ENCODE measurements at regions not wholly inside any gene's neighbourhood (a gene's known extent, or its start where the extent isn't known, plus 50 kb on each side); places are given as distances from the start of the nearest gene placed in this dataset.
"Not testable (repeated sequence)": the region's sequence is repeated elsewhere in the genome, so short reads cannot be mapped to it uniquely, and the experiment has no call there.

DNA sequence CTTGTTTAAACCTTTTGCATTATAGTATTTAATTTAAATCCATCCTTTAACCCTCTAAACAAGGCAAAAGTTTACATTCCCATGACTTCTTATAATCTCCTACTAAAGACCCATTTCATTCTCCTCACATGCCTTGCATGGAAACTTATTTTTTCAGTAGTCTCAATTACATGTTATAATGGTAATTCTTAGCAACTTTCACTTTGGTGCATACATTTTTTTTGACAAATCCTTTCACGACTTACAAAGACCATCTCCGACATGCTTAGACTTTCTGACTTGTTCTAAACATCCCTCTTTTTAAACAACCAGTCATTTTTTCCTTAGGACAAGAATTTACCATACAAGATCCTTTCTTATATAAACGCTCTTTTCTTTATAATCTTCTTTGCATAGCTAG is 615.4 kb upstream of the GBE1 start:
- H3K27ac Mint-ChIP-seq, result no peak overlapping the region
- no peak for DNase-seq
- CTCF ChIA-PET, result interaction anchor here (0.7 kb wide), 1 partner anchor 274 kb away, joined by 4 read pairs; no protein-coding TSS in a partner anchor
- no peak overlapping the region for H3K4me3 Mint-ChIP-seq
- H3K27me3 Mint-ChIP-seq (ENCODE audit: low read depth), result no peaks in the 10 kb centered on the region
- intact Hi-C loops (cut with micrococcal nuclease), result no loop called here
- H3K9me3 Mint-ChIP-seq, result peaks cover 25% of the 10 kb centered on the region
- H3K36me3 Mint-ChIP-seq (ENCODE audit: low read depth), result no peaks in the 10 kb centered on the region
- H3K4me1 Mint-ChIP-seq (ENCODE audit: low read depth), result no peaks in the 10 kb centered on the region

DNA sequence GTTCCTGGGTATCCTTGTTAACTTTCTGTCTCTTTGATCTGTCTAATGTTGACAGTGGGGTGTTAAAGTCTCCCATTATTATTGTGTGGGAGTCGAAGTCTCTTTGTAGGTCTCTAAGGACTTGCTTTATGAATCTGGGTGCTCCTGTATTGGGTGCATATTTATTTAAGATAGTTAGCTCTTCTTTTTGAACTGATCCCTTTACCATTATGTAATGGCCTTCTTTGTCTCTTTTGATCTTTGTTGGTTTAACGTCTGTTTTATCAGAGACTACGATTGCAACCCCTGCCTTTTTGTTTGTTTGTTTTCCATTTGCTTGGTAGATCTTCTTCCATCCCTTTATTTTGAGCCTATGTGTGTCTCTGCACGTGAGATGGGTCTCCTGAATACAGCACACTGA is 612.4 kb upstream of the GBE1 start:
- CTCF ChIA-PET; H3K36me3 Mint-ChIP-seq (ENCODE audit: low read depth); H3K27ac Mint-ChIP-seq; H3K4me3 Mint-ChIP-seq; DNase-seq; H3K4me1 Mint-ChIP-seq (ENCODE audit: low read depth); H3K27me3 Mint-ChIP-seq (ENCODE audit: low read depth); intact Hi-C loops (cut with micrococcal nuclease): not testable (repeated sequence)
- peaks cover 25% of the 10 kb centered on the region for H3K9me3 Mint-ChIP-seq

GRCh38 chr3:82364827-82365226 is 603.4 kb upstream of the GBE1 start:
- H3K36me3 Mint-ChIP-seq (ENCODE audit: low read depth), result no peaks in the 10 kb centered on the region
- no peak overlapping the region for H3K4me3 Mint-ChIP-seq
- no peak for DNase-seq
- H3K27ac Mint-ChIP-seq, result no peak overlapping the region
- CTCF ChIA-PET, result no interaction called here
- no peaks in the 10 kb centered on the region for H3K27me3 Mint-ChIP-seq (ENCODE audit: low read depth)
- intact Hi-C loops (cut with micrococcal nuclease), result no loop called here
- H3K4me1 Mint-ChIP-seq (ENCODE audit: low read depth), result no peaks in the 10 kb centered on the region
- H3K9me3 Mint-ChIP-seq, result no peaks in the 10 kb centered on the region

DNA sequence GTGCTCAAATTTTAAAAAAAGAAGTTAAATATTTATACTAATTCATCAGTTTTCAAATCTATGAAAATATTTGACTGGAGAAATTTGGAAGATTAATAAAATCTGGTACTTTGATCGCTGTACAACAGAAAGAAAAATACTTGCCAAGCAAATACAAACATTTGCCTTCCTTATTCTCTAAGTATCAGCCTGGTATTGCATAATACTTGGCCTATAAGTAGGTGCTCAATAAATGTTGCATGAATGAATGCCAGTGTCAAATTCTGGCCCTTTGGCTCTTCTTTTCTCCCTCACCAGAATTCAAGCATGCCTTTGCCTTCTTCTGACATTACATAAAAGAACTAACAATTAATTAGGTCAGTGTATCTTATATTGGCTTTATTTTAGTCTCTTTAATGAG is 601.7 kb upstream of the GBE1 start:
- Mint-ChIP-seq H3K4me1 (ENCODE audit: low read depth) (no peaks in the 10 kb centered on the region), H3K27me3 (ENCODE audit: low read depth) (no peaks in the 10 kb centered on the region), H3K9me3 (no peaks in the 10 kb centered on the region), H3K4me3 (no peak overlapping the region), H3K27ac (no peak overlapping the region), H3K36me3 (ENCODE audit: low read depth) (no peaks in the 10 kb centered on the region)
- no peak for DNase-seq
- intact Hi-C loops (cut with micrococcal nuclease), result no loop called here
- CTCF ChIA-PET, result no interaction called here

DNA sequence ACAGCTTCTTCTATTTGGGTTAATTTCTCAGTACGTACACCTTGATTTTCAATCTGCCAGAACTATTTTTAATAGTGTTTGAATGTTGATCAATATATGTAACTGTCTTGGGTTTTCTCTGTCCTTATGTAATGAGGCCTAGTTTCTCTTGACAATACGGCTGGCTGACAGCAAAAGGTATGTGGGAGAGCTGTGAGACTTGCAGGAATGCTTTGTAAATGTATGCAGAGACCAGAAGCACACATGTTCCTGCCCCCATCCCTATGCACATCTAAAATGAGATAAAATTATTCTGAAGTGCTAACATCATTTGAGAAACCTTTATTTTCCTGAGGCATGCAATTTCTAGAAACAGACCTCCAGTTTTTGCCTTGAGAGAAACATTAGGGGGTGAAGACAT is 593.8 kb upstream of the GBE1 start:
- H3K4me3 Mint-ChIP-seq, result no peak overlapping the region
- H3K27me3 Mint-ChIP-seq (ENCODE audit: low read depth), result no peaks in the 10 kb centered on the region
- H3K9me3 Mint-ChIP-seq, result peaks cover 8% of the 10 kb centered on the region
- intact Hi-C loops (cut with micrococcal nuclease), result no loop called here
- no peaks in the 10 kb centered on the region for H3K4me1 Mint-ChIP-seq (ENCODE audit: low read depth)
- H3K36me3 Mint-ChIP-seq (ENCODE audit: low read depth), result no peaks in the 10 kb centered on the region
- no peak overlapping the region for H3K27ac Mint-ChIP-seq
- no peak for DNase-seq
- CTCF ChIA-PET, result no interaction called here

- H3K27ac Mint-ChIP-seq, result no peak overlapping the region
- H3K36me3 Mint-ChIP-seq (ENCODE audit: low read depth), result no peaks in the 10 kb centered on the region
- H3K4me3 Mint-ChIP-seq, result no peak overlapping the region
- intact Hi-C loops (cut with micrococcal nuclease), result no loop called here
- CTCF ChIA-PET, result no interaction called here
- no peaks in the 10 kb centered on the region for H3K27me3 Mint-ChIP-seq (ENCODE audit: low read depth)
- H3K9me3 Mint-ChIP-seq, result peaks cover 8% of the 10 kb centered on the region
- no peak for DNase-seq
- H3K4me1 Mint-ChIP-seq (ENCODE audit: low read depth), result no peaks in the 10 kb centered on the region
Observed at GRCh38 chr3:82354228-82354627, 592.8 kb upstream of the GBE1 start.

GRCh38 chr3:82353306-82354171 is 592.1 kb upstream of the GBE1 start:
- no peaks in the 10 kb centered on the region for H3K4me1 Mint-ChIP-seq (ENCODE audit: low read depth)
- H3K27me3 Mint-ChIP-seq (ENCODE audit: low read depth), result no peaks in the 10 kb centered on the region
- intact Hi-C loops (cut with micrococcal nuclease), result no loop called here
- peaks cover 8% of the 10 kb centered on the region for H3K9me3 Mint-ChIP-seq
- no peaks in the 10 kb centered on the region for H3K36me3 Mint-ChIP-seq (ENCODE audit: low read depth)
- no peak overlapping the region for H3K4me3 Mint-ChIP-seq
- H3K27ac Mint-ChIP-seq, result no peak overlapping the region
- CTCF ChIA-PET, result no interaction called here
- DNase-seq, result no peak

GRCh38 chr3:82347585-82347984 is 586.1 kb upstream of the GBE1 start:
- no peak for DNase-seq
- H3K36me3 Mint-ChIP-seq (ENCODE audit: low read depth), result no peaks in the 10 kb centered on the region
- no peak overlapping the region for H3K4me3 Mint-ChIP-seq

DNA sequence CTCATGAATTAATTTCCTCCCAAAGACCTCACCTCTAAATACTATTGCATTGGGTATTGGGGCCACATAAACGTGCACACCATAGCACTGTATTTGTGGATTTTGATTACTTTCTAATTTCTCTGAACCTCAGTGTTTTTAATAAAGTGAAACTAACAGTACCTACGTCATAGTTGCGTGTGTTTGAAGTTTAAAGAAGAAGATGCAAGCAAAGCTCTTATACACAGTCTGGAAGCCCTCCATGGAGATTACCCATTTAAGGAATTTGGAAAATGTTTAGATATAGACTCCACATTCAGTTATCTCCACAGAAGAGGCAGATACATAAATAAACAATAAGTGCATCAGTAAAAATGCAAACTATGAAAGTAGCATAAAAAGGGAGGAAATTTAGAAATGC is 581.1 kb upstream of the GBE1 start:
- CTCF ChIA-PET, result no interaction called here
- Mint-ChIP-seq H3K36me3 (ENCODE audit: low read depth) (no peaks in the 10 kb centered on the region), H3K9me3 (no peaks in the 10 kb centered on the region), H3K27me3 (ENCODE audit: low read depth) (no peaks in the 10 kb centered on the region), H3K27ac (no peak overlapping the region), H3K4me3 (no peak overlapping the region), H3K4me1 (ENCODE audit: low read depth) (no peaks in the 10 kb centered on the region)
- intact Hi-C loops (cut with micrococcal nuclease), result no loop called here
- DNase-seq, result no peak

More at GRCh38 chr3:82347585-82347984, 586.1 kb upstream of the GBE1 start:
- Mint-ChIP-seq H3K4me1 (ENCODE audit: low read depth) (no peaks in the 10 kb centered on the region), H3K9me3 (peaks cover 5% of the 10 kb centered on the region), H3K27me3 (ENCODE audit: low read depth) (no peaks in the 10 kb centered on the region), H3K27ac (no peak overlapping the region)
- intact Hi-C loops (cut with micrococcal nuclease), result no loop called here
- CTCF ChIA-PET, result interaction anchor here (0.6 kb wide), 1 partner anchor 70 kb away, joined by 3 read pairs; no protein-coding TSS in a partner anchor

- Mint-ChIP-seq H3K4me3 (no peak overlapping the region), H3K27me3 (ENCODE audit: low read depth) (no peaks in the 10 kb centered on the region), H3K4me1 (ENCODE audit: low read depth) (no peaks in the 10 kb centered on the region), H3K9me3 (peaks cover 4% of the 10 kb centered on the region), H3K27ac (no peak overlapping the region), H3K36me3 (ENCODE audit: low read depth) (no peaks in the 10 kb centered on the region)
- intact Hi-C loops (cut with micrococcal nuclease), result no loop called here
- CTCF ChIA-PET, result no interaction called here
- no peak for DNase-seq
Observed at GRCh38 chr3:82329300-82329699, 567.9 kb upstream of the GBE1 start.

GRCh38 chr3:82311901-82312300 is 550.5 kb upstream of the GBE1 start:
- intact Hi-C loops (cut with micrococcal nuclease), result no loop called here
- Mint-ChIP-seq H3K27me3 (ENCODE audit: low read depth) (no peaks in the 10 kb centered on the region), H3K36me3 (ENCODE audit: low read depth) (no peaks in the 10 kb centered on the region), H3K27ac (no peak overlapping the region), H3K9me3 (peaks cover 6% of the 10 kb centered on the region), H3K4me1 (ENCODE audit: low read depth) (no peaks in the 10 kb centered on the region), H3K4me3 (no peak overlapping the region)
- no peak for DNase-seq
- CTCF ChIA-PET, result no interaction called here

DNA sequence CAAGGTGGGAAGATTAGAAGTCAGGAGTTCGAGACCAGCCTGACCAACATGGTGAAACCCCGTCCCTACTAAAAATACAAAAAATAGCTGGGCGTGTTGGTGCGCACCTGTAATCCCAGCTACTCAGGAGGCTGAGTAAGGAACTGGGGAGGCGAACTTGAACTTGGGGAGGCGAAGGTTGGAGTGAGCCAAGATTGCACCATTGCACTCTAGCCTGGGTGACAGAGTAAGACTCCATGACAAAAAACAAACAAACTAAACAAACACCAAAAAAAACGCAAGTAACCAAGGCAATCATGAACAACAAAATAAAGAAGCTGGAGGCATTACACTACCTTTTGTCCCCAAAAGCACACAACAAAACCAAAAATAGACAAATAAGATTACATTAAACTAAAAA is 547.3 kb upstream of the GBE1 start:
- DNase-seq, result no peak
- Mint-ChIP-seq H3K27ac (no peak overlapping the region), H3K9me3 (peaks cover 14% of the 10 kb centered on the region), H3K27me3 (ENCODE audit: low read depth) (no peaks in the 10 kb centered on the region), H3K4me3 (no peak overlapping the region), H3K36me3 (ENCODE audit: low read depth) (no peaks in the 10 kb centered on the region), H3K4me1 (ENCODE audit: low read depth) (no peaks in the 10 kb centered on the region)
- CTCF ChIA-PET, result no interaction called here
- intact Hi-C loops (cut with micrococcal nuclease), result no loop called here

- Mint-ChIP-seq H3K4me3 (no peak overlapping the region), H3K27ac (no peak overlapping the region), H3K9me3 (peaks cover 11% of the 10 kb centered on the region), H3K4me1 (ENCODE audit: low read depth) (no peaks in the 10 kb centered on the region), H3K27me3 (ENCODE audit: low read depth) (no peaks in the 10 kb centered on the region), H3K36me3 (ENCODE audit: low read depth) (no peaks in the 10 kb centered on the region)
- intact Hi-C loops (cut with micrococcal nuclease), result no loop called here
- DNase-seq, result no peak
- CTCF ChIA-PET, result no interaction called here
Observed at GRCh38 chr3:82306189-82306588, 544.7 kb upstream of the GBE1 start.

Data from activated naive CD4-positive, alpha-beta T cell treated with anti-CD3 and anti-CD28 coated beads for 36 hours (primary cell).